H1 (cell line): ENCODE measurements at regions not wholly inside any gene's neighbourhood (a gene's known extent, or its start where the extent isn't known, plus 50 kb on each side); places are given as distances from the start of the nearest gene placed in this dataset.

ENCODE experiments used
- BCL11A ChIP-seq, 2 experiments: IDR thresholded peaks; one replicate each; pipeline ENCODE4 v1.6.1; 2011; ENCODE audit warnings: low read depth in 2 of 2, low read length in 2 of 2, mild to moderate bottlenecking in 2 of 2
- SIRT6 ChIP-seq: IDR thresholded peaks from one replicate; pipeline ENCODE4 v1.7.1; 2012; ENCODE audit warnings: low read length, inconsistent platforms

- no peak for TF ChIP-seq SIRT6
- no peak for TF ChIP-seq BCL11A (IDR thresholded peaks at IDR 0.05; ENCODE audit: low read depth in 2 of 2, low read length in 2 of 2)
Measured at GRCh38 chr7:66493235-66494205, 135.2 kb upstream of the KCTD7 start (continued).
